ENCODE measurements at regions not wholly inside any gene's neighbourhood (a gene's known extent, or its start where the extent isn't known, plus 50 kb on each side); places are given as distances from the start of the nearest gene placed in this dataset.
A peak's percentile ranks its signal among the peaks of the same experiment; 100 is the strongest.

DNA sequence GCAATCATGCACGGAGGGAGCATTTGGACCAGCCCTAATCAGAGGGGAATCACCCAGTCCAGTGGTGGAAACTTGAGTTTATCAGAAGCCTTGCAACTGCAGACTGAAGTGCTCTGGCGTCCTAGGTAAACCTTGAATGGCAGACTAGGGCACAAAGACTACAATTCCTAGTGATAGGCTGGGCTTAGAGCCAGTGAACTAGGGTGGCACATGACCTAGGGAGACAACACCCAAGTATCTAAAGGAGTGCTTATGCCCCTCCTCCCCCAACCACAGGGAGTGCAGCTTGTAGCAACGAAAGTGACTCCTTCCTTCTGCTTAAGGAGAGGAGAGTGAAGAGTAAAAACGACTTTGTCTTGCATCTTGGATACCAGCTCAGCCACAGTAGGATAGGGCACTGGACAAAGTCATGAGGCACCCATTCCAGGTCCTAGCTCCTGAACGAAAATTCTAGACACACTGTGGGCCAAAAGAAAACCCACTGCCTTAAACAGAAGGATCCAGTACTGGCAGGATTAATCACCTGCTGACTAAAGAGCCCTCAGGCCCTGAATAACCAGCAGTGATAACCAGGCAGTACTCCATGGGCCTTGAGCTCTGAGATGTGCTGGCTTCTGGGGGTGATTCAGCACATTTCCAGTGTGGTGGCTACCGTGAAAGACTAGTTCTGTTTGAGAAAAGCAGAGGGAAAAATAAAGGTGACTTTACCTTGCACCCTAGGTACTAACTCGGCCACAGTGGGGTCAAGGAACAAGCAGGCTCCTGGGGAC, 58.7 kb upstream of the STARD8 start:
- peak; percentile 17 for DNase-seq (ENCODE audit: low spot score)

DNA sequence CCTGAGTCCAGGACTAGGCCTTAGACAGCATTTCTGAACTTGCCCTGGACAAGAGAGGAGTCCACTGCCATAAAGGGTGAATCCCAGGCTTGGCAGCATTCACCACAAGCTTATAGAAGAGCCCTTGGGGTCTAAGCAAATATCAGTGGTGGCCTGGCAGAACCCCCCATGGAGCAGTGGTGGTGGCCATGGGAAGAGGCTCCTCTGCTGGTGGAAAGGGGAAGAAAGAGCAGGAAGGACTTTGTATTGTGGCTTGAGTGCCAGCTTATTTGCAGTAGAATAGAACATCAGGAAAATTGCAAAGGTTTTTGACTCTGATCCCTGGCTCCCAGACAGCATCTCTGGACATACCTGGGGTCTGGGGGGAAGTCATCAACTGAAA, 58.1 kb upstream of the STARD8 start:
- DNase-seq (ENCODE audit: low spot score) = no peak

DNA sequence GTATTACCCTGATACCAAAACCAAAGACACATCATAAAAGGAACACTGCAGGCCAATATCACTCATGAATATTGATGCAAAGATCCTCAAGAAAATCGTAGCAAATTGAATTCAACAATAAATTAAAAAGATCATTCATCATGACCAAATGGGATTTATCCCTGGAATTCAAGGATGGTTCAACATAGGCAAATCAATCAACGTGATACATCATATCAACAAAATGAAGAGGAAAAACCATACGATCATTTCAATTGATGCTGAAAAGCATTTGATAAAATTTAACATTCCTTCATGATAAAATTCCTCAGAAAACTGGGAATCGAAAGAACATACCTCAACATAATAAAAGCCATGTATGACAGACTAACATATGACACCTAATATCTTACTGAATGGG, 52.7 kb upstream of the STARD8 start:
- no peak for DNase-seq (ENCODE audit: low spot score)

DNA sequence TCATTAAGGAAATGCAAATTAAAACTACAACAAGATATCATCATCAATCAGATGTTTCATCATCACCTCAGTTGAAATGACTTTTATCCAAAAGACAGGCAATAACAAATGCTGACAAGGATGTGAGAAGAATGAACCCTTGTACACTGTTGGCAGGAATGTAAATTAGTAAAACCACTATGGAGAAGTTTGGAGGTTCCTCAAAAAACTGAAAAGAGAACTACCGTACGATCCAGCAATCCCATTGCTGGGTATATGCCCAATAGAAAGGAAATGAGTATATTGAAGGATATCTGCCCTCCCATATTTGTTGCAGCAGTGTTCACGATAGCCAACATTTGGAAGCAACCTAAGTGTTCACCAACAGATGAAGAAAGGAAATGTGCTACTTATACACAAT, 50.6 kb upstream of the STARD8 start:
- no peak for DNase-seq (ENCODE audit: low spot score)

Data from kidney tubule cell (primary cell).